HG03521 (cell line): ENCODE measurements at regions not wholly inside any gene's neighbourhood (a gene's known extent, or its start where the extent isn't known, plus 50 kb on each side); places are given as distances from the start of the nearest gene placed in this dataset.

ENCODE experiments used
- ATAC-seq: cut with Tn5 transposase; IDR thresholded peaks from one replicate; pipeline ENCODE4 v1.9.1; 2021; ENCODE audit warnings: mild to moderate bottlenecking, moderate library complexity; ENCODE audit not compliant: unreplicated experiment

GRCh38 chr4:114173968-114174367, 194.5 kb upstream of the ARSJ start:
- ATAC-seq, result no peak

GRCh38 chr4:114177628-114178027, 198.2 kb upstream of the ARSJ start:
- ATAC-seq, result no peak

DNA sequence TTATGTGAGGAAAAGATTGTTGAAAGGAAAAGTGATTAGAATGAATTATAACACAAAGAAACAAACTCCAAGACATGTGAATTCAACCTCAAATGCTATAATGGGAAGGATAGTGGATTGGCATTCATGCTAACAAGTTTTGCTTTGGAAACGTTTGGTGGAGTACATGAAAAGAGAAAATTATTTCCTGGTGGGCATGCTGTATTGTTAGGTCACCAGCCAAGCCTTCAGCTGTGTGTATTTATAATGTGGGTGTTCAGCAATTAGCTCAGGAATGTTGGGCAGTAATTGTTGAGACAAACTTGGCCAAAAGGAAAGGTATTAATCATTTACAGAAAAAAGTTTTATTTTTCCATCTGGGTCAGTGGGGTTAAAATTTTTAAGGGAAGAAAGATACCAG, 198.9 kb upstream of the ARSJ start:
- ATAC-seq, result no peak

GRCh38 chr4:114180481-114180880, 201.0 kb upstream of the ARSJ start:
- ATAC-seq, result peak; percentile 61

DNA sequence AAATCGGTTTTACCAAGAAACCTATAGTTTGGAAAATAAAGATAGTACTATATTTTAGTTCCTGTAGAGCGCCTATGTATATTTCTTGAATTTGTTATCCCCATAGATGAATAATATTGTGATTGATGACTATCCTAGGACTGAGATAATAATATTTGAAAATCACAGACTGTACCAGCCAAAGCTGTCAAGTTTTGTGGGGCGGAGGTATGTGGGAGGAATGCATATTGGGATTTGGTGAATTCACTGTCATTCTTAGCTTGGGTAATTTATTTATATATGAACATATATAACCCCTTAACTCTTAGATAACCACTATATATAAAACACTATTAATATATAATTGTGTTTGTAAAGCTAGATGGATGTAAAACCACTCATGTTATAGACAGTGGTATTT, 205.5 kb upstream of the ARSJ start:
- ATAC-seq, result no peak

DNA sequence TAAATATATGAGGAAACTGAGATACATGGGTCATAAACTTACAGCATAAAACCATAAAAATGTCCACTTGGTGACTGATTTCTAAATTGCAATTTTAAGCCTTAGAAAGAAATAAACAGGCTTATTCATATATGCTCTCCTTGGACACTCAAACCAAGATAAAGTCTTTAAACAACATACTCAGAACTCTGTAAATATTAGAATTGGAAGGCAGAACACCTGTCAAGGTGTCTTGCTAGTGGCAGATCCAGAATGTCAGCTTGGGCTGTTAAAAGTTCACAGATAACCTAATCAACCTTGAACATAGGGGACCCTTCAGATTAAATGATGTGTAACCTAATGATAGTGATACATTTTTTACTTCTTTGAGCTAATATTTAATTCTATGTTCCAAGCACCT, 208.1 kb upstream of the ARSJ start:
- ATAC-seq, result no peak

- ATAC-seq, result no peak
Observed at GRCh38 chr4:114191496-114191895, 212.0 kb upstream of the ARSJ start.

DNA sequence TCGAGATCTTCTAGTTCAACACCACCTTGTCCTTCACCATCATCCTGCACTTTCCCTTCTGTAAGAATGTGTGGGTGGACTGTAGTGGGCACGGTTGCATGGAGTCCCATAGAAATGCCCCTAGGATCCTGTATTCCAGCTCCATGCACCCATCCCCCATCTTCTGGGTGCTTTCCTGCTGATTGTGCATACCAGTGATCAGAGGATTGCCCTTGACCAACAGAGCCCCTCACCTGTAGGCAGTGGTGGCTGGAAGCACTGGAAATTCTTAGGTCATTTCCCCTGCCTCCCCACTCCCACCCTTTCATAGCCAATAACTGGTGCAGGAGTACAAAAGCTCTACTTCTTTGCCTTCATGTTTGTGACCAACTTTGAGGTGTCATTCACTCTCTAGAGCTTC, 213.4 kb upstream of the ARSJ start:
- no peak for ATAC-seq

DNA sequence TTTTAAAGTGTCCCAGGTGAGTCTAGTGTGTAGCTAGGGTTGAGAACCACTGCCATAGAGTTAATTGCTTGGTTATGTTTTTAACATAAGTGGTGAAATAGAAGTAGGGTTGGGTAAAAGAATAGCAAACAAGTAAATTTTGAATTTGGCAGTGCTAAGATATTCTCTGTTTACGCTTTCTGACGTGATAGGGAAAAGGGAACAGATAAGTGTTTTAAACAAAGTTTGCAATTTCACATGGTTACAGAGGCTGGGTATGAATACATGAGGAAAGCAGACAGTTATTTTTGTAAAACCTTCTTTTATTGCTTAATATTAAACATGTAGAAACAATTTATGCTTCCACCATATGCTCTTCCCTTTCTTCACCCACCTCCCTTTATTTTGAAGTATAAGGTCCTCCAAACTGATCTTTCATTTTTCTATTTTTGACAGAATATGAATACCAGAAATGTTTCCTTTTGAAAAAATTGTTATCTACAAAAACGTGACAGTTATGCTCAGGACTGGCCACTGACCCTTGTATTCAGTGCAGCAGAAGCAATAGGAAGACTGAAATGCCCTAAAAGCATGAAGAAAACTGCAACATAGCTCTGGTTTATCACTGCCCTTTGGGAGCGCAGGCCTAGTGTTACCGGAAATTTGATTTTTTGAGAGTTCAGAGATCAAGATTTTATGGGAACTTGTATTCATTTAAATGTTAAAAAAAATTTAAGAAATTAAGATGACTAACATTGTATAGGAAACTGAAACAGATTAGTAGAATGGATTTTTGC, 214.4 kb upstream of the ARSJ start:
- no peak for ATAC-seq

- ATAC-seq, result no peak
Observed at GRCh38 chr4:114196606-114197005, 217.2 kb upstream of the ARSJ start.

- ATAC-seq, result no peak
Observed at GRCh38 chr4:114200026-114200425, 220.6 kb upstream of the ARSJ start.

DNA sequence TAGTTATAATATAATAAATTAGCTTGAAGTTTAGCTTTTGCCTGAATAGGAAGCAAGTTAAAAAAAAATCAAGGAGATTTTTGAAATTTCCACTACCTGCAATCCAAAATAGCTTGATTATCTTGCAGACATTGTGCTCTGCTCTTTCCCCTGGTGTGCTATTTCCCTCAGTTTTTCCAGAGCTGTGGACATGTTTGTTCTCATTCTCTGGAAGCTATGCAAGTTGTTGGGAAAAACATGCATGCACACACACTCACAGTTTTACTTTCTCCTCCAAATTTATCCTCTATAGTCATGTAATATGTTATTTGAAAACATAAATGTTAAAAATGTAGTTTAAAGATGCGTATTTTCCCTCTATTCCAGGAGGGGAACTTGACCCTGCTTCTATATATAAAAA, 225.8 kb upstream of the ARSJ start:
- ATAC-seq, result no peak

GRCh38 chr4:114208574-114209151, 229.2 kb upstream of the ARSJ start:
- ATAC-seq, result no peak

GRCh38 chr4:114209584-114209983, 230.1 kb upstream of the ARSJ start:
- no peak for ATAC-seq

DNA sequence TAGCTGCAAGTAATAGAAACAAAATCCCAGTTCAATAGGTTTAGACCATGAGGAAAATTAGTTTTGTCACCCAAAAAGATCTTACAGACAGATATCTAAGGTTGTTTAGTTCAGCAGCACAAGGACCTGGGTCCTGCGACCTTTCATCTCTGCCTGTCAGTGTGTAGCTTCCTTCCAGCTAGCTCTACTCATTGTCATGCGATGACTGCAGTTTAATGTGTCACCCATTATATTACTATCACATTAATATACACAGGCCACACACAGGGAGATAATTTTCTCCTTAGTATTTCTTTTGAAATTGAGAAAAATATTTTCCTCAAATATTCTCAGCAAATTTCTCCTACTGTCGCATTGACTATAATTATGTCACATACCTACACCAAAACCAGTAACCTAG, 232.1 kb upstream of the ARSJ start:
- ATAC-seq, result no peak

- ATAC-seq, result no peak
Observed at GRCh38 chr4:114217150-114217817, 237.8 kb upstream of the ARSJ start.

GRCh38 chr4:114223580-114223979, 244.1 kb upstream of the ARSJ start:
- ATAC-seq, result no peak

DNA sequence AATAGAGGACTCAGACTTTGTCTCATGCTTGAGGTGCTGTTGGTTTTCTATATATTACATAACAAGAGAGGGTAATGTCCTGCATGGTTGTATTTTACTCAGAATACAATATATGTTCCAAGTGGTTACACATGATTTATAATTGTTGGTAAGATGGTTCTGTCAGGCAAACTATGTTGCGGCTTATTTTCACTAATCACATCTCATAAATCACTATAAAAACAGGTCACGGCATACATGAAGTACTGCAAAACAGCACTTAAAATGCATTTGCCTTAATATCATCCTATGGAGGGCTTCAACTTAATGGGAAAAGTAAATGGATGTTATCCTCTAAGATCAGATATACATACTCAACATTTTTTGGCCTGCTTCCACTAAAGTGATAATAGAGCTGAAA, 246.0 kb upstream of the ARSJ start:
- no peak for ATAC-seq

- ATAC-seq, result no peak
Observed at GRCh38 chr4:114226179-114226578, 246.7 kb upstream of the ARSJ start.

DNA sequence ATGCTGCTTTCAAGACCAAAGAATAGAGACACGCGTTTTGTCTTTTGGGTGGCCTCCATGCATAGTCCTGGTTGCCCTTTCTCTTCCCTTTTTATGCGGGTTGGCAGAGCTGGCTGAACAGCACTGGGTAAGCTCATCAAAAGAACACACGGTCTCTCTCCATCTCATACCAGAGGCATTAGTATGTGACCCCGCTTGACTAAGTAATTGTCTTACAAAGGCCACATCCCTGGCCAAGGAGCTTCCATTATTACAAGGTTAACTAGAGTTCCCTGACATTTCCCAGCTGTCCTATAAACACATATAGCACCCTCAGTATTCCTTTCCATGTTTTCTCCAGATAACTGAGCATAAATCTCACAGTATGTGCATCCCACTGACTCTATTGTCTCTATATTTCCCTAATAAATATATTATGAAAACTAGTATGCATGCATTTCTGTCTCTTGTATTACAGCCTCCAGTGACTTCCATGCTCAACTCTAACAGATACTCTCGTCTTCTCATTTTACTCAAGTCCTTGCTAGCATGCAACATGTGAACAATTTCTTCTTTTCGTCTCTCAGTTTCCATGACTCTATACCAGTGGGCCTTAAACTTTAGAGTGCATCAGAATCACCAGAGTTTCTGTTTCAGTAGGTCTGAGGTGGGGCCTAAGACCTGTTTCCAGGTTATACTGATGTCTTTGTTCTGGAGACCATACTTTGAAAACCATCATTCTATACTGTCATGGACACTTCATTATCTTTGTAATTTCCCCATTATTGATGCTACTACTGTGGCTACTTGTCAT, 247.7 kb upstream of the ARSJ start:
- ATAC-seq, result peak; percentile 96

DNA sequence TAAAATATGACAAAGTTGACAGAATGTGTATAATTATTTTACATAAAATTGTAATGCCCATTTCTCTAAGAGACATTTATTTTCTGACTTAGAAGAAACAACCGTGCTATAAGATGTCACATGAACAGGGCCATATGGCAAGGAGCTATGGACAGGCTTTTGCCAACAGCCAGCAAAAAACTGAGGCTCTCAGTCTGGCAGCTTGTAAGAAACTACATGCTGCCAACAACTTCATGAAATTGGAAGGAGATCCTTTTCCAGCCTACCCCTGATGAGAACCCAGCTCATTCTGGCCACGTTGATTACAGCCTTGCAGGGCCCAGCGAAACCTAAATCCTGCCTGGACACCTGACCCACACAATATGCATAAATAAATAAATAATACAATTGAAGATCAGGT, 250.3 kb upstream of the ARSJ start:
- ATAC-seq, result no peak
